ENCODE measurements at regions not wholly inside any gene's neighbourhood (a gene's known extent, or its start where the extent isn't known, plus 50 kb on each side); places are given as distances from the start of the nearest gene placed in this dataset.

DNA sequence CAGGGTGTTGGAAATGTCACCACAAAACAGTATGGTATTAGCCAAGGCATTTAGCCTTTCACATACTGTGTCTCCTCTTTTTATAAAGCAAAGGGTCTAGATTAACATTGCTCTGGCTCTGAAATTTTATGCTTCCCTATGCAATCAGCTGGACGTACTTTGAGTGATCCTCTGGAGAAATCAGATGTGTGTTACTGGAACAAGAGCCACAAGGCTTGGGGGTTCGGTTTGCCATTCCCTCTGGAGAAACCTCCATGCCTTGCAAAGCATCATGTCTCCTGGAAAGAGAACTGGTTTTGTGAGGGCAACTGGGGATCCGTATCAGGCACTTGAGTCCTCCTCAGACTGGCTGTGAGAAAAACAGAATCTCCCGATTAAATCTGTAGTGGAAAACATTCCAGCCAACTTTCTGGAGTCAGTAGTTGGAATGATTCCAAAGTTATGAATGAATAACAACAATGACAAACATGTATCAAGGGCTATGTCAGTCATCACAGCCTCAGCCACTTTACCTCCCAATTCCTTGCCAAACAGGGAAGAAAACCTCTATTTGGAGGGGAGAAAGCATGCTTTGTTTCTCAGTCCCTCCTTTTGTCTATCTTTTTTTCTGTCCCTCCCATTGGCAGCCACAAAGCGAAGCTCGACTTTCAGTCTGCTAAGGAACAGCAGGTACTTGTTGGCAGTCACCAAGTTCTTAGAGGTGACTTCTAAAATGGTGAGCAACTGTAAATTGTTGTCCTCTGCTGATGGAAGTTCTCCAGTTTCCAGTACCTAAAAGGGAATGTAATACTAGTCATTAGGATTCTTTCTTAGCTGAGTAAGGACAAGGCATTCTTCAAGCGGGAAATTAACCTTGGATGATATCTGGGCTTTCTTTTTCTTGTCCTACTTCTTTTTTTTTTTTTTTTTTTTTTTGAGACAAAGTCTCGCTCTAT, 864.8 kb upstream of the AUTS2 start:
- DNase-seq, result no peak
- H3K36me3 ChIP-seq, result no peaks in the 10 kb centered on the region
- no peak overlapping the region for H3K4me3 ChIP-seq
- intact Hi-C loops (cut with DNase I), result no loop called here
- TF ChIP-seq, protein P1, sequence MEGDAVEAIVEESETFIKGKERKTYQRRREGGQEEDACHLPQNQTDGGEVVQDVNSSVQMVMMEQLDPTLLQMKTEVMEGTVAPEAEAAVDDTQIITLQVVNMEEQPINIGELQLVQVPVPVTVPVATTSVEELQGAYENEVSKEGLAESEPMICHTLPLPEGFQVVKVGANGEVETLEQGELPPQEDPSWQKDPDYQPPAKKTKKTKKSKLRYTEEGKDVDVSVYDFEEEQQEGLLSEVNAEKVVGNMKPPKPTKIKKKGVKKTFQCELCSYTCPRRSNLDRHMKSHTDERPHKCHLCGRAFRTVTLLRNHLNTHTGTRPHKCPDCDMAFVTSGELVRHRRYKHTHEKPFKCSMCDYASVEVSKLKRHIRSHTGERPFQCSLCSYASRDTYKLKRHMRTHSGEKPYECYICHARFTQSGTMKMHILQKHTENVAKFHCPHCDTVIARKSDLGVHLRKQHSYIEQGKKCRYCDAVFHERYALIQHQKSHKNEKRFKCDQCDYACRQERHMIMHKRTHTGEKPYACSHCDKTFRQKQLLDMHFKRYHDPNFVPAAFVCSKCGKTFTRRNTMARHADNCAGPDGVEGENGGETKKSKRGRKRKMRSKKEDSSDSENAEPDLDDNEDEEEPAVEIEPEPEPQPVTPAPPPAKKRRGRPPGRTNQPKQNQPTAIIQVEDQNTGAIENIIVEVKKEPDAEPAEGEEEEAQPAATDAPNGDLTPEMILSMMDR (IDR thresholded peaks at IDR 0.05), result no peak
- H3K9ac ChIP-seq (ENCODE audit: low read depth in 2 of 2, low read length in 2 of 2), result no peak overlapping the region
- no peak overlapping the region for H3K27ac ChIP-seq
- no peaks in the 10 kb centered on the region for H3K27me3 ChIP-seq
- no peaks in the 10 kb centered on the region for H3K9me3 ChIP-seq
- H3K4me1 ChIP-seq, result no peaks in the 10 kb centered on the region

GRCh38 chr7:68734431-68734830, 863.8 kb upstream of the AUTS2 start:
- H3K4me3 ChIP-seq, result no peak overlapping the region
- no peak overlapping the region for H3K27ac ChIP-seq
- no peak for DNase-seq
- H3K27me3 ChIP-seq, result no peaks in the 10 kb centered on the region
- intact Hi-C loops (cut with DNase I), result no loop called here
- H3K9me3 ChIP-seq, result no peaks in the 10 kb centered on the region
- no peak overlapping the region for H3K9ac ChIP-seq (ENCODE audit: low read depth in 2 of 2, low read length in 2 of 2)
- no peaks in the 10 kb centered on the region for H3K36me3 ChIP-seq
- H3K4me1 ChIP-seq, result no peaks in the 10 kb centered on the region
- TF ChIP-seq, protein P1 (IDR thresholded peaks at IDR 0.05), result no peak

DNA sequence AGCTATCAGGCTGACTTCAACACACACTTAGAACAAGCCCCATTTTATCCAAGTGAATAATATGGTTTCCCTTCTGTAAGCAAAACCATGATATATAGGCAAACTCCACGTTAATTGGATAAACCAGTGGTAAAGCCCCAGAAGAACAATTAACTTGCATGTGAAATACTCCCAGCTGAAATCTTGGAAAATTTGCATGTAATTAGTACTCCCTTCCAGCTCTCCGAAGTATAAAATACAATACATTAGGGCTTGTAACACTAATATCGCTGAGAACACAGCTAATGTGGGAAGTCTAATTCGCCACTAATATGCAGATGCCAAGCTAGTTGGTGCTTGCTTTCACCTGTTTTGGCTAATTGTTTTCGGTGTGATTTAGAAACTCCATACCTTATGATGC, 859.0 kb upstream of the AUTS2 start:
- H3K27ac ChIP-seq, result no peak overlapping the region
- H3K9ac ChIP-seq (ENCODE audit: low read depth in 2 of 2, low read length in 2 of 2), result no peak overlapping the region
- H3K27me3 ChIP-seq, result no peaks in the 10 kb centered on the region
- no peaks in the 10 kb centered on the region for H3K9me3 ChIP-seq
- H3K36me3 ChIP-seq, result no peaks in the 10 kb centered on the region
- intact Hi-C loops (cut with DNase I), result no loop called here
- TF ChIP-seq, protein P1 (IDR thresholded peaks at IDR 0.05), result no peak
- DNase-seq, result no peak
- H3K4me3 ChIP-seq, result no peak overlapping the region
- H3K4me1 ChIP-seq, result no peaks in the 10 kb centered on the region

DNA sequence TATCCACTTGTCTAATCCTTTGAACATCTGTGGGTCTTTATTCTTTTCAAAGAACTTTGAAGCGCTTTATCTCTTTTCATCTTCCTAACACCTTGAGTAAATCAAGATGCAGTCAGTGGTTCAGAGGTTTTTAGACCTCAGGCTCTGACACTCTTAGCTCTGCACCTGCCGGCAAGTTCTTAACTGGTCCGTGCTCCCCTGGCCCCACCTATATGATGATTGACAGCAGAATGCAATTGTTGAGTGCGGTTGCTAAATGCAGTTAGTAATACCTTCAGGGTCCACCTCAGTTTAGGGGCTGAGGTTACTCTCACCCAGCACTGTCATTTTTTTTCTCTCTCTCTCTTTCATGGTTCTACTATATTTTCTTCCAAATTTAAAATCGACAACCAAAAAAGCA, 854.2 kb upstream of the AUTS2 start:
- no peak overlapping the region for H3K27ac ChIP-seq
- H3K4me1 ChIP-seq, result no peaks in the 10 kb centered on the region
- DNase-seq, result no peak
- H3K9me3 ChIP-seq, result no peaks in the 10 kb centered on the region
- H3K9ac ChIP-seq (ENCODE audit: low read depth in 2 of 2, low read length in 2 of 2), result no peak overlapping the region
- intact Hi-C loops (cut with DNase I), result no loop called here
- no peak overlapping the region for H3K4me3 ChIP-seq
- TF ChIP-seq, protein P1 (IDR thresholded peaks at IDR 0.05), result no peak
- H3K36me3 ChIP-seq, result no peaks in the 10 kb centered on the region
- H3K27me3 ChIP-seq, result no peaks in the 10 kb centered on the region

DNA sequence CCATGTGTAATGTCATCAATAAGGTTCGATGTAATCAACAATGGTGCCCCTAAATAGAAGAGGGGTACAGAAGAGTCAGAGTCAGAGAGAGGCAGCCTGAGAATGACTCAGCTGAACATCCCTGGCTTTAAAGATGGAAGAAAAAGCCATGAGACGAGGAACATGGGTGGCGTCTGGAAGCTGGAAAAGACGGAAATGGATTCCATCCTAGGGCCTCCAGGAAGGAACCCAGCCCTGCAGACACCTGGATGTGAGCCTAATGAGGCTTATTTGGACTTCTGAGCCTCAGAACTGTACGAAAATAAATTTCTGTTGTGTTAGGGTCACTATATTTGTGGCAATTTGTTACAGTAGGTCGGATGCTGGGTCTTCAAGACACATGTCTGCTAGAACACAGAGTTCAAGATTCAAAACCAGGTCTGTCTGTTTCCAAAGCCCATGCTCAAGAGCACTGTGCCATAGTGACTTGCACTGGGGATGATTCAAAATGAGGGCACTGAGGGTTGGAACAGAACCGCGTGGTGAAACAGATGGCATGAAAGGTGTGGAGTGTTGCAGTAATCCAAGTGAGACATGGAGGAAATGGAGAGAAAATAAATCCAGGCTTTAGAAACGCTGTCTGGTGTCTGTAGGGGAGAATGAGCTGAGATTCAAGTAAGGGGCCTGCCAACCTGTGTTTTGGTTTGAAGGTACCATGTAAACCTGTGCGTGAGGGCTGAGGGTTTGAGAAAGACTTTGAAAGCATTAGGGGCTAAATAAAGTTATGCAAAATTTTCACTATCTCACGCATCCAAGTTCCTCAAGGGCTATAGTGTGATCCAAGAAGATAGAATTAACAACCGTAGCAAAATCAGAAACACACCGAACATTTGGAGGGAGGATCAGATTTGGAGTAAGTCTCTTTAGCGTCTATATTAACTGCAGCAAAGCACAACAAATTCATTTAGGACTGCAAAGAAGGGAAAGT, 849.1 kb upstream of the AUTS2 start:
- Histone ChIP-seq H3K9me3 (no peaks in the 10 kb centered on the region), H3K4me3 (no peak overlapping the region), H3K27ac (no peak overlapping the region), H3K4me1 (no peaks in the 10 kb centered on the region), H3K27me3 (no peaks in the 10 kb centered on the region), H3K36me3 (no peaks in the 10 kb centered on the region), H3K9ac (ENCODE audit: low read depth in 2 of 2, low read length in 2 of 2) (no peak overlapping the region)
- no peak for DNase-seq
- intact Hi-C loops (cut with DNase I), result no loop called here
- TF ChIP-seq, protein P1 (IDR thresholded peaks at IDR 0.05), result no peak

Measured in colonic mucosa (tissue), 4 donors.